ENCODE measurements at regions not wholly inside any gene's neighbourhood (a gene's known extent, or its start where the extent isn't known, plus 50 kb on each side); places are given as distances from the start of the nearest gene placed in this dataset.

- no peak overlapping the region for H3K27ac Mint-ChIP-seq
- ATAC-seq (ENCODE audit: low read depth) (no peak), DNase-seq (no peak)
- H3K4me3 Mint-ChIP-seq, result no peak overlapping the region
- H3K27ac ChIP-seq (ENCODE audit: low read length in 2 of 2), result no peak overlapping the region
- H4K20me1 ChIP-seq (ENCODE audit: control insufficient read depth, insufficient read depth, low read length, poor library complexity, severe bottlenecking), result no peaks in the 10 kb centered on the region
- H3K9me3 ChIP-seq (ENCODE audit: control extremely low read depth in 1 of 3, control insufficient read depth in 2 of 3, insufficient read depth in 1 of 3, low read length in 2 of 3), result no peaks in the 10 kb centered on the region
- ChIA-PET CTCF (no interaction called here), POLR2A (no interaction called here)
- no peaks in the 10 kb centered on the region for H3K9me3 Mint-ChIP-seq (ENCODE audit: insufficient read depth)
- no peaks in the 10 kb centered on the region for H3K4me1 Mint-ChIP-seq
- H3K4me1 ChIP-seq (ENCODE audit: control insufficient read depth in 2 of 2, insufficient read depth in 2 of 2, low read length in 2 of 2), result no peaks in the 10 kb centered on the region
- H3K4me2 ChIP-seq (replicated peaks; ENCODE audit: low read depth, low read length, poor library complexity, severe bottlenecking), result no peak overlapping the region
- H3K36me3 ChIP-seq (replicated peaks in 1 of 2; ENCODE audit: control extremely low read depth in 1 of 2, control insufficient read depth in 1 of 2, extremely low read depth in 1 of 2, insufficient read depth in 2 of 2, low read length in 1 of 2), result no peaks in the 10 kb centered on the region
- 93% methylated on average over 2 of the region's 2 CpGs for WGBS (ENCODE audit: insufficient coverage)
- no peak overlapping the region for H3K4me3 ChIP-seq (ENCODE audit: control extremely low read depth in 1 of 5, extremely low read depth in 1 of 5, insufficient read depth in 1 of 5, low read depth in 2 of 5, low read length in 4 of 5)
- no peaks in the 10 kb centered on the region for H3K79me2 ChIP-seq (ENCODE audit: control insufficient read depth, insufficient read depth, low read length)
- TF ChIP-seq, protein P1, sequence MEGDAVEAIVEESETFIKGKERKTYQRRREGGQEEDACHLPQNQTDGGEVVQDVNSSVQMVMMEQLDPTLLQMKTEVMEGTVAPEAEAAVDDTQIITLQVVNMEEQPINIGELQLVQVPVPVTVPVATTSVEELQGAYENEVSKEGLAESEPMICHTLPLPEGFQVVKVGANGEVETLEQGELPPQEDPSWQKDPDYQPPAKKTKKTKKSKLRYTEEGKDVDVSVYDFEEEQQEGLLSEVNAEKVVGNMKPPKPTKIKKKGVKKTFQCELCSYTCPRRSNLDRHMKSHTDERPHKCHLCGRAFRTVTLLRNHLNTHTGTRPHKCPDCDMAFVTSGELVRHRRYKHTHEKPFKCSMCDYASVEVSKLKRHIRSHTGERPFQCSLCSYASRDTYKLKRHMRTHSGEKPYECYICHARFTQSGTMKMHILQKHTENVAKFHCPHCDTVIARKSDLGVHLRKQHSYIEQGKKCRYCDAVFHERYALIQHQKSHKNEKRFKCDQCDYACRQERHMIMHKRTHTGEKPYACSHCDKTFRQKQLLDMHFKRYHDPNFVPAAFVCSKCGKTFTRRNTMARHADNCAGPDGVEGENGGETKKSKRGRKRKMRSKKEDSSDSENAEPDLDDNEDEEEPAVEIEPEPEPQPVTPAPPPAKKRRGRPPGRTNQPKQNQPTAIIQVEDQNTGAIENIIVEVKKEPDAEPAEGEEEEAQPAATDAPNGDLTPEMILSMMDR (IDR thresholded peaks at IDR 0.05), result no peak
- TF ChIP-seq EZH2 (IDR thresholded peaks at IDR 0.05; ENCODE audit: borderline replicate concordance, insufficient read depth, low read depth, low read length, poor library complexity, severe bottlenecking), result no peak
- no peak overlapping the region for H3K9ac ChIP-seq (ENCODE audit: low read length)
- H3K27me3 ChIP-seq (replicated peaks in 1 of 4; ENCODE audit: control extremely low read depth in 1 of 4, control insufficient read depth in 3 of 4, insufficient read depth in 4 of 4, low read length in 3 of 4), result peaks cover 0 to 2% (median 0%) of the 10 kb centered on the region in 4 experiments
- H2AFZ ChIP-seq (ENCODE audit: insufficient read depth, low read depth, low read length, poor library complexity, severe bottlenecking), result no peak overlapping the region
- intact Hi-C loops (cut with micrococcal nuclease), result no loop called here
- H3K27me3 Mint-ChIP-seq, result peaks cover 8% of the 10 kb centered on the region
These were observed 381.4 kb downstream of the TNS1 start for GRCh38 chr2:217621391-217621801.

DNA sequence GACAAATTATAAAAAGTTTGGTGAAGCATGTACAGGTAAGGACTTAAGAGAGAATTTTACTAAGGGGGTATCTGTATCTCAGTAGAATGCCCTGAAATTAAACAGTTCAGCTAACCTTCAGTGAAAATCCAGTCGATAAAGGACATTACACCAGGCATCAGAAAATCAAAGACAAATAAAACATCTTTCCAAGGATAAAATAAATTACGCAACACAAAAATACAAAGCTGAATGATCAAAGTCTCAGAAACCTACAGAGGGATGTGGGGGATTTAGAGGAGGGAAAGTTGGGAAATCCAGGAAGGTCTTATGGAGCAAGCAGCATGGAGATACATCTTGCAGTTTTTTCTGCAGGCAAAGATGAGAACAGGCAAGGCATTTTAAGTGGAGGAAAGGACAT, 384.1 kb downstream of the TNS1 start:
- Mint-ChIP-seq H3K4me3 (no peak overlapping the region), H3K27me3 (no peaks in the 10 kb centered on the region), H3K27ac (no peak overlapping the region), H3K4me1 (peaks cover 3% of the 10 kb centered on the region), H3K9me3 (ENCODE audit: insufficient read depth) (no peaks in the 10 kb centered on the region)
- CTCF ChIA-PET, result no interaction called here
- no peaks in the 10 kb centered on the region for H4K20me1 ChIP-seq (ENCODE audit: control insufficient read depth, insufficient read depth, low read length, poor library complexity, severe bottlenecking)
- ATAC-seq (ENCODE audit: low read depth) (no peak), DNase-seq (no peak)
- H3K27ac ChIP-seq (ENCODE audit: low read length in 2 of 2), result no peak overlapping the region
- no peak overlapping the region for H3K9ac ChIP-seq (ENCODE audit: low read length)
- peaks cover 0 to 2% (median 0%) of the 10 kb centered on the region in 4 experiments for H3K27me3 ChIP-seq (replicated peaks in 1 of 4; ENCODE audit: control extremely low read depth in 1 of 4, control insufficient read depth in 3 of 4, insufficient read depth in 4 of 4, low read length in 3 of 4)
- no peak overlapping the region for H2AFZ ChIP-seq (ENCODE audit: insufficient read depth, low read depth, low read length, poor library complexity, severe bottlenecking)
- no peaks in the 10 kb centered on the region for H3K4me1 ChIP-seq (ENCODE audit: control insufficient read depth in 2 of 2, insufficient read depth in 2 of 2, low read length in 2 of 2)
- no peaks in the 10 kb centered on the region for H3K36me3 ChIP-seq (replicated peaks in 1 of 2; ENCODE audit: control extremely low read depth in 1 of 2, control insufficient read depth in 1 of 2, extremely low read depth in 1 of 2, insufficient read depth in 2 of 2, low read length in 1 of 2)
- no peaks in the 10 kb centered on the region for H3K79me2 ChIP-seq (ENCODE audit: control insufficient read depth, insufficient read depth, low read length)
- H3K4me3 ChIP-seq (ENCODE audit: control extremely low read depth in 1 of 5, extremely low read depth in 1 of 5, insufficient read depth in 1 of 5, low read depth in 2 of 5, low read length in 4 of 5), result no peak overlapping the region
- intact Hi-C loops (cut with micrococcal nuclease), result no loop called here
- TF ChIP-seq EZH2 (IDR thresholded peaks at IDR 0.05; ENCODE audit: borderline replicate concordance, insufficient read depth, low read depth, low read length, poor library complexity, severe bottlenecking), result no peak
- TF ChIP-seq, protein P1 (IDR thresholded peaks at IDR 0.05), result no peak
- H3K4me2 ChIP-seq (replicated peaks; ENCODE audit: low read depth, low read length, poor library complexity, severe bottlenecking), result no peak overlapping the region
- no peaks in the 10 kb centered on the region for H3K9me3 ChIP-seq (ENCODE audit: control extremely low read depth in 1 of 3, control insufficient read depth in 2 of 3, insufficient read depth in 1 of 3, low read length in 2 of 3)
- WGBS (ENCODE audit: insufficient coverage), result no CpG with 5 or more reads among the region's 2 CpGs
- POLR2A ChIA-PET, result no interaction called here
